IMR-90 (cell line): ENCODE measurements at regions not wholly inside any gene's neighbourhood (a gene's known extent, or its start where the extent isn't known, plus 50 kb on each side); places are given as distances from the start of the nearest gene placed in this dataset.

Source experiments
- ATAC-seq: fragments of 200-7000 bp; cut with Tn5 transposase; 2 replicates; pipeline ENCODE4 v1.9.1; 2020; ENCODE audit warnings: low read depth, mild to moderate bottlenecking, moderate library complexity
- BruUV-seq: library from RNA; stranded (reverse); fragments of 400-500 nt; replicated peaks from 2 replicates; lab custom pipeline; 2021; lab: Mats Ljungman, UMichigan
- CTCF ChIA-PET: fragments of 300-600 bp; formaldehyde crosslinking; extraction: SDS; loops from one replicate; lab custom pipeline; 2021; ENCODE audit warnings: antibody characterized with exemption; lab: Yijun Ruan, JAX
- POLR2A ChIA-PET: fragments of 300-600 bp; sonication (Branson Sonifier 250); formaldehyde crosslinking; loops from one replicate; lab custom pipeline; 2022; ENCODE audit warnings: antibody characterized with exemption; ENCODE audit not compliant: unreplicated experiment; lab: Charles Lee
- DNase-seq: peaks from one replicate; pipeline ENCODE4 v3.0.0; 2013
- H2AFZ ChIP-seq: replicated peaks from 2 replicates; pipeline ENCODE3; 2013; ENCODE audit warnings: low read length, mild to moderate bottlenecking; ENCODE audit not compliant: poor library complexity
- H2AK5ac ChIP-seq: 2 replicates; pipeline ENCODE4 v1.6.1; 2013; ENCODE audit warnings: low read depth, low read length, inconsistent platforms
- H2AK9ac ChIP-seq: replicated peaks from 2 replicates; pipeline ENCODE3; 2013; ENCODE audit warnings: mild to moderate bottlenecking, low read depth, low read length, moderate library complexity; ENCODE audit not compliant: poor library complexity
- H2BK120ac ChIP-seq: 2 replicates; pipeline ENCODE4 v1.6.1; 2013; ENCODE audit warnings: low read depth, low read length, inconsistent platforms
- H2BK15ac ChIP-seq: 3 replicates; pipeline ENCODE4 v1.6.1; 2013; ENCODE audit warnings: low read depth, low read length, inconsistent platforms
- H2BK20ac ChIP-seq: 2 replicates; pipeline ENCODE4 v1.6.1; 2013; ENCODE audit warnings: low read depth, mild to moderate bottlenecking, inconsistent platforms, low read length, moderate library complexity
- H2BK5ac ChIP-seq: 2 replicates; pipeline ENCODE4 v1.6.1; 2013; ENCODE audit warnings: mild to moderate bottlenecking, low read depth, low read length, inconsistent platforms; ENCODE audit not compliant: poor library complexity, severe bottlenecking
- H3K14ac ChIP-seq: replicated peaks from 2 replicates; pipeline ENCODE4 v1.6.1; 2013; ENCODE audit warnings: low read depth, low read length, inconsistent platforms
- H3K18ac ChIP-seq: 2 replicates; pipeline ENCODE4 v1.6.1; 2013; ENCODE audit warnings: low read depth, low read length, control low read depth
- H3K23ac ChIP-seq: 2 replicates; pipeline ENCODE4 v1.6.1; 2013; ENCODE audit warnings: low read depth, low read length, inconsistent platforms
- H3K27ac ChIP-seq: 2 replicates; pipeline ENCODE4 v1.5.1; 2013; ENCODE audit warnings: mild to moderate bottlenecking, control low read depth, low read length; ENCODE audit not compliant: insufficient read depth
- H3K27me3 ChIP-seq: 2 replicates; pipeline ENCODE4 v1.6.1; 2013; ENCODE audit warnings: low read length; ENCODE audit not compliant: control insufficient read depth, insufficient read depth
- H3K36me3 ChIP-seq: 2 replicates; pipeline ENCODE4 v1.6.1; 2013; ENCODE audit warnings: low read length, mixed read lengths; ENCODE audit not compliant: control insufficient read depth, insufficient read depth
- H3K4ac ChIP-seq: 2 replicates; pipeline ENCODE4 v1.6.1; 2013; ENCODE audit warnings: low read depth, low read length, inconsistent platforms
- H3K4me1 ChIP-seq: 2 replicates; pipeline ENCODE4 v1.6.1; 2013; ENCODE audit warnings: low read length, mixed read lengths; ENCODE audit not compliant: control insufficient read depth, insufficient read depth
- H3K4me2 ChIP-seq: 2 replicates; pipeline ENCODE4 v1.6.1; 2013; ENCODE audit warnings: low read depth, mild to moderate bottlenecking, control low read depth, low read length, moderate library complexity
- H3K4me3 ChIP-seq: 2 replicates; pipeline ENCODE4 v1.5.1; 2013; ENCODE audit warnings: low read depth, mild to moderate bottlenecking, control low read depth, low read length, moderate library complexity; ENCODE audit not compliant: insufficient read depth
- H3K56ac ChIP-seq: 2 replicates; pipeline ENCODE4 v1.6.1; 2013; ENCODE audit warnings: low read length, inconsistent platforms; ENCODE audit not compliant: insufficient read depth; ENCODE audit errors: extremely low read depth
- H3K79me1 ChIP-seq, 2 experiments: 2 replicates each; pipeline ENCODE4 v1.6.1; 2013; ENCODE audit warnings: low read length in 2 of 2, inconsistent platforms in 1 of 2, low read depth in 1 of 2
- H3K9ac ChIP-seq: 2 replicates; pipeline ENCODE4 v1.6.1; 2013; ENCODE audit warnings: low read depth, low read length, control low read depth
- H3K9me1 ChIP-seq: 2 replicates; pipeline ENCODE4 v1.6.1; 2013; ENCODE audit warnings: low read length, inconsistent platforms; ENCODE audit not compliant: insufficient read depth
- H3K9me3 ChIP-seq: 2 replicates; pipeline ENCODE4 v1.6.1; 2013; ENCODE audit warnings: low read length; ENCODE audit not compliant: control insufficient read depth, insufficient read depth
- H4K20me1 ChIP-seq: 2 replicates; pipeline ENCODE4 v1.6.1; 2013; ENCODE audit warnings: low read length, inconsistent platforms; ENCODE audit not compliant: insufficient read depth
- H4K5ac ChIP-seq: 2 replicates; pipeline ENCODE4 v1.6.1; 2013; ENCODE audit warnings: mild to moderate bottlenecking, low read depth, low read length, control low read depth
- H4K8ac ChIP-seq, 2 experiments: 2 replicates each; pipeline ENCODE4 v1.6.1; 2013; ENCODE audit warnings: low read depth in 2 of 2, low read length in 2 of 2, control low read depth in 1 of 2, inconsistent platforms in 1 of 2
- H4K91ac ChIP-seq: 2 replicates; pipeline ENCODE4 v1.6.1; 2013; ENCODE audit warnings: low read depth, low read length, inconsistent platforms; ENCODE audit not compliant: insufficient read depth
- BHLHE40 ChIP-seq: fragments of 150-350 bp; IDR thresholded peaks from 2 replicates; pipeline ENCODE4 v1.6.1; 2016; ENCODE audit warnings: mild to moderate bottlenecking, low read depth, low read length
- CEBPB ChIP-seq: IDR thresholded peaks from 2 replicates; pipeline ENCODE4 v1.6.1; 2012; ENCODE audit warnings: low read depth, low read length, improper control_type of control experiment
- CHD1 ChIP-seq: IDR thresholded peaks from 2 replicates; pipeline ENCODE4 v1.6.1; 2012; ENCODE audit warnings: low read depth, low read length, improper control_type of control experiment
- FOS ChIP-seq: fragments of 150-350 bp; IDR thresholded peaks from 2 replicates; pipeline ENCODE4 v1.6.1; 2016; ENCODE audit warnings: low read depth, low read length
- MAZ ChIP-seq: IDR thresholded peaks from 2 replicates; pipeline ENCODE4 v1.6.1; 2012; ENCODE audit warnings: low read depth, mild to moderate bottlenecking, low read length, improper control_type of control experiment, moderate library complexity, borderline replicate concordance
- MXI1 ChIP-seq: IDR thresholded peaks from 2 replicates; pipeline ENCODE4 v1.6.1; 2012; ENCODE audit warnings: low read depth, mild to moderate bottlenecking, low read length, moderate library complexity, borderline replicate concordance
- NFE2L2 ChIP-seq: fragments of 150-350 bp; IDR thresholded peaks from 2 replicates; pipeline ENCODE4 v1.6.1; 2016; ENCODE audit warnings: low read depth, mild to moderate bottlenecking, low read length
- POLR2A ChIP-seq: IDR thresholded peaks from 2 replicates; pipeline ENCODE4 v1.6.1; 2012; ENCODE audit warnings: mild to moderate bottlenecking, low read depth, low read length
- RFX5 ChIP-seq: IDR thresholded peaks from 2 replicates; pipeline ENCODE4 v1.8.0; 2012; ENCODE audit warnings: low read depth, mild to moderate bottlenecking, low read length, moderate library complexity
- SMC3 ChIP-seq: fragments of 150-350 bp; IDR thresholded peaks from 2 replicates; pipeline ENCODE4 v1.6.1; 2016; ENCODE audit warnings: low read depth, mild to moderate bottlenecking, antibody characterized with exemption, low read length, moderate library complexity
- dilution Hi-C: fragments of 300-500 bp; cut with HindIII; formaldehyde crosslinking; loops from one replicate; pipeline ENCODE4 v1.14.3; 2018; ENCODE audit warnings: low sequenced_read_pairs; ENCODE audit not compliant: unreplicated experiment
- in situ Hi-C: fragments of 300-500 bp; cut with MboI; formaldehyde crosslinking; loops from 3 replicates; pipeline ENCODE4 v1.14.3; 2019; ENCODE audit warnings: low sequenced_read_pairs, inconsistent platforms, mixed read lengths
- intact Hi-C: fragments of 100-400 bp; cut with micrococcal nuclease; formaldehyde crosslinking; loops from 2 replicates; pipeline ENCODE4 v1.10.0; 2022

GRCh38 chr5:3043600-3043999 lies 292.1 kb upstream of the IRX2 start:
- H4K91ac ChIP-seq, result no peak overlapping the region
- no peak overlapping the region for H2BK120ac ChIP-seq
- no peak overlapping the region for H3K23ac ChIP-seq
- no peak overlapping the region for H3K9ac ChIP-seq
- H3K4me1 ChIP-seq, result no peaks in the 10 kb centered on the region
- no TSS peak for BruUV-seq
- ChIA-PET CTCF (no interaction called here), POLR2A (no interaction called here)
- no peak overlapping the region for H3K18ac ChIP-seq
- H3K27ac ChIP-seq, result no peak overlapping the region
- no peak overlapping the region for H4K5ac ChIP-seq
- peaks cover 23% of the 10 kb centered on the region for H3K9me3 ChIP-seq
- no peaks in the 10 kb centered on the region for H3K9me1 ChIP-seq
- H3K4me3 ChIP-seq, result no peak overlapping the region
- in situ Hi-C loops, result no loop called here
- H2AK9ac ChIP-seq, result no peak overlapping the region
- no peaks in the 10 kb centered on the region for H4K20me1 ChIP-seq
- no peak overlapping the region for H2BK15ac ChIP-seq
- H2AK5ac ChIP-seq, result no peak overlapping the region
- H2BK20ac ChIP-seq, result no peak overlapping the region
- dilution Hi-C loops, result no loop called here
- no peaks in the 10 kb centered on the region for H3K27me3 ChIP-seq
- DNase-seq, result no peak
- no peak overlapping the region for H2BK5ac ChIP-seq
- no peak overlapping the region for H3K14ac ChIP-seq
- H4K8ac ChIP-seq, result no peak overlapping the region
- TF ChIP-seq MAZ (no peak), CEBPB (no peak), POLR2A (no peak), RFX5 (no peak), CHD1 (no peak), SMC3 (no peak), NFE2L2 (no peak), FOS (no peak), BHLHE40 (no peak), MXI1 (no peak)
- H3K4me2 ChIP-seq, result no peak overlapping the region
- H3K56ac ChIP-seq, result no peak overlapping the region
- H3K36me3 ChIP-seq, result no peaks in the 10 kb centered on the region
- intact Hi-C loops, result no loop called here
- H3K4ac ChIP-seq, result no peak overlapping the region
- no peak for ATAC-seq
- H3K79me1 ChIP-seq, result no peaks in the 10 kb centered on the region
- H2AFZ ChIP-seq, result no peak overlapping the region
